T-helper 1 cell (primary cell): ENCODE measurements at regions not wholly inside any gene's neighbourhood (a gene's known extent, or its start where the extent isn't known, plus 50 kb on each side); places are given as distances from the start of the nearest gene placed in this dataset.

Experiments
- DNase-seq, 5 donors: peaks; one replicate each; pipeline ENCODE4 v3.0.0-alpha.2; 2012 to 2020

- DNase-seq = no peak
These were observed 972.1 kb downstream of the CDH11 start for GRCh38 chr16:64149756-64150155.

- DNase-seq = no peak
These were observed 973.5 kb downstream of the CDH11 start for GRCh38 chr16:64148356-64148755.

GRCh38 chr16:64147941-64148340 lies 973.9 kb downstream of the CDH11 start:
- DNase-seq = no peak

GRCh38 chr16:64144617-64145016 lies 977.2 kb downstream of the CDH11 start:
- DNase-seq = no peak

GRCh38 chr16:64138621-64139020 lies 983.2 kb downstream of the CDH11 start:
- no peak for DNase-seq

- no peak for DNase-seq
These were observed 983.9 kb downstream of the CDH11 start for GRCh38 chr16:64138006-64138405.

GRCh38 chr16:64136743-64137142 lies 985.1 kb downstream of the CDH11 start:
- no peak for DNase-seq

- DNase-seq = no peak
These were observed 985.5 kb downstream of the CDH11 start for GRCh38 chr16:64136314-64136713.

- DNase-seq = no peak
These were observed 988.5 kb downstream of the CDH11 start for GRCh38 chr16:64133366-64133765.

- DNase-seq = no peak
These were observed 989.0 kb downstream of the CDH11 start for GRCh38 chr16:64132759-64133361.

- DNase-seq = no peak
These were observed 989.7 kb downstream of the CDH11 start for GRCh38 chr16:64132190-64132589.

GRCh38 chr16:64131423-64131822 lies 990.4 kb downstream of the CDH11 start:
- no peak for DNase-seq

GRCh38 chr16:64130140-64130539 lies 991.7 kb downstream of the CDH11 start:
- no peak for DNase-seq

- no peak for DNase-seq
These were observed 999.7 kb downstream of the CDH11 start for GRCh38 chr16:64122177-64122576.

GRCh38 chr16:64121473-64121872 lies 1000.4 kb downstream of the CDH11 start:
- no peak for DNase-seq

GRCh38 chr16:64116151-64116550 lies 1005.7 kb downstream of the CDH11 start:
- DNase-seq = no peak

- no peak for DNase-seq
These were observed 1012.6 kb downstream of the CDH11 start for GRCh38 chr16:64109241-64109640.

GRCh38 chr16:64102654-64103053 lies 1019.2 kb downstream of the CDH11 start:
- DNase-seq = no peak

GRCh38 chr16:64098451-64098850 lies 1023.4 kb downstream of the CDH11 start:
- DNase-seq = no peak

- DNase-seq = no peak
These were observed 1025.2 kb downstream of the CDH11 start for GRCh38 chr16:64096689-64097088.

GRCh38 chr16:64094992-64095634 lies 1026.8 kb downstream of the CDH11 start:
- DNase-seq = no peak

- no peak for DNase-seq
These were observed 1027.5 kb downstream of the CDH11 start for GRCh38 chr16:64094181-64094965.

- DNase-seq = no peak
These were observed 1029.6 kb downstream of the CDH11 start for GRCh38 chr16:64092271-64092670.

GRCh38 chr16:64090327-64090726 lies 1031.5 kb downstream of the CDH11 start:
- DNase-seq = no peak
